ENCODE measurements at regions not wholly inside any gene's neighbourhood (a gene's known extent, or its start where the extent isn't known, plus 50 kb on each side); places are given as distances from the start of the nearest gene placed in this dataset.

DNA sequence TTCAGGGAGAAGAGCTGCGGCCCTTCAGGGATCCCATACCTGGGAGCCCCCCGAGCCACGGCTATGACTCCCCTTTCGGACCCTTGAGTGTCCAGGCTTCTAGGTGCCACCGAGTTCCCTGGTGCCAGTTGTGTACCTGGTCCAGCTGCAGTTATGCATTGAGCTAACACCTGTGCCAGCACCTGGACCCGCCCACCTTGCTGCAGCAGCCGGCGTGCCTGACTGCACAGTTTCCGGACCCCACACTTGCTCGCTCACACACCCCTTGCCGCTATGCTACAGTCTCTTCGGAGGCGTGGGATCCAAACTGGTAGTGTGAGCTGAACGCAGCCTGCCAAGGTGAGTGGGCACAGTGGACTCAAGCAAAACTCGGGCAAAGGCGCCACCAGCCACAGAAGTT, 284.5 kb upstream of the ROBO1 start:
- DNase-seq (ENCODE audit: low spot score): no peak

DNA sequence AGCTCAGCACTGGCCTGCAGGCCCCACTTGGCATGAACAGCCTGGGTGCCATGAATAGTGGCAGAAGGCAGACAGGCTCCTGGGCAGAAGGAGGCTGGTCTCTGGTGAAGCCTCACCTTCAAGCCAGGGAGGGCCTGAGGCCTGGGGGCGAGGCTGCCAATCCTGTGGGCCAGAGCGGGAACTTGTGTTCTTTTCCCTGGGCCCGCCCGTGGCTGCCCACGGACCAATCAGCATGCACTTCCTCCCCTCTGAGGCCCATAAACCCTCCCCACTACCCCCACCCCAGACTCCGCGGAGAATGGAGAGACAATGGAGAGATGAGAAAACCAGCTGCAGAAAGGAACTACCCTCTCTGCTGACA, 283.8 kb upstream of the ROBO1 start:
- no peak for DNase-seq (ENCODE audit: low spot score)

DNA sequence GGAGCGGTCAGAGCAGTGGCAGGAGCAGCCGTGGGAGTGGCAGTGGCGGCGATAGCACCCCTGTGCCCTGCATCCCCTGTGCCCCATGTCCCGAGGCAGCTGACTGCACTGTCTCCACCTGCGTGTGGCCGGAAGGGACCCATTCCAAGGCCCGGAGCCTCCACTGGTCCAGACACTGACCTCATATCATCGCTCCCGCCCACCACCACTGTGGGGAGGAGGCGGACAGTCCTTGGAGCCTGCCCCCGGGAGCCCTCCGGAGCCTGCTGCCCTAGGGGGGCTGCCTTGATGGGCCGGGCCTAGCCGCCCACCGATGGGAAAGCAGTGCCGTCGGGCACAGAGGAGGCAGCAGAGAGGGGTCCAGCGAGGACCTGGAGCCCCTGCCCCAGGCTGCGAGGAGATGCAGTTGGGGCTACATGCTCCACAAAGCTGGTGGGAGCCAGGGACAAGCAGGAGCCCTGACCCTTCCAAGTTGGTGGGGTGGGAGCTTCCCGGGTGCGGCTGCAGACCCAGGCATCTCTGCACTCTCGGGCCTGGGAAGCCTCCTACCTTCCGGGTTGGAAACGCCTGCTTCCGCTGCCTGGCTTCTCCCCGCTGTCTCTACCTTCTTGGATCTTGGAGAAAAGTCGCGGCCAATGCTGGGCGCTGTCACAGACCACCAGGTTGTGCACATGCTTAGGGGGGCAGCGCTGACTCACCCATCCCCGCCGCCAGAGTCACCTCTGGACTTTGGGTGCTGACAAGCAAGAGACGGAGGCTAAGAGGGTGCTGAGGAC, 283.2 kb upstream of the ROBO1 start:
- no peak for DNase-seq (ENCODE audit: low spot score)

DNA sequence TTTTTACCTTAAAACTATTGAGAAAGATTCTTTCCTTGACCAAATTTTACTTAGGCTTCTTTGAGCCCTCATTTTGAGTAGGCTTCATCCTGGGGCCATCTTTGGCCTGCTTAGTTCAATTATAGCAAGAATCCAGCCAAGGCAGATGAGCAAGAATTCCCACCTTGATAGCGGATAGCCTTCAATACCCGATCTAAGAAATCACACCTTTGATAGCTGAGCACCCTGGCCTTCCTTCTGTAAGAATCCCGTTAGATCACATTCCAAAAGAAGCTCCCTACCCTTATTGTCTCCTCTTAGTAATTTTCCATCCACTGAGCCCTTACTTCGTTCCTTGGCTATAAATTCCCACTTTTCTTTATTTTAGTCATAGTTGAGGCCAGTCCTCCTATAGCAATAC, 275.4 kb upstream of the ROBO1 start:
- DNase-seq (ENCODE audit: low spot score): no peak

DNA sequence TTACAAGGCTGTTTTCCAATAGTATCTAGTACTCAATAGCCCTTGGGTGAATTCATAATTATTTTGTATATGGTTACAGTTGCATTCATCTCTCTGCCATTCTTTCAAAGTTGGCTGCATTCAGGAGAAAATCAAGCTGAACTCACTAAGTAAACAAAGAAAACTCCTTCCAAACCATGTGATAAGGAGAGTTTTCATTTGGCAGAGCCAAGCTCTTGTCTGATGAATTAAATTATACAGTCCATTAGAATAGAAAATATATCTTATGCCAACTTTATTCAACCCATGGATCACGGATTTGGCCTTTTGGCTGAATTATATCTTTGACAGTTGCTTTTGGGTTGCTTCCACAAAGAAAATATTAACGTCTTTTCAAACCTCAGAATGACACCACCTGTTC, 272.3 kb upstream of the ROBO1 start:
- DNase-seq (ENCODE audit: low spot score): no peak

DNA sequence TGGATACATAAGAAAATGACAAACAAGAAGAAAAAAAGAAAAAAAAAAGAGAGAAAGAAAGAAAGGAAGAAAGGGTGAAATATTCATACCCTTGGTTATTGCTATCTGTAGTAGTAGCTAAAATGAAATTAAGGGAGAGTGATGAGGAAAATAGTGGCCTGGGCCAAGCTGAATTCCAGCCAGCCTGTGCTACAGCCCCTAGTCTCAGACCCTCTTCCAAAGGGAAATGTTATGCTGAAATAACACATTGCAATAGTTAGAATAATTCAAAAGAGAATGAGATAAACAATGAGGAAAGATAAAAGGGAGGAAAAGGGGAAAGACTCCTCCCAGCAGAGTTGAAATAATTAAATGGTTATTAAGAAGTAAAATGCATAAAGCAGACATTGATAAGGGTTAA, 268.4 kb upstream of the ROBO1 start:
- no peak for DNase-seq (ENCODE audit: low spot score)

DNA sequence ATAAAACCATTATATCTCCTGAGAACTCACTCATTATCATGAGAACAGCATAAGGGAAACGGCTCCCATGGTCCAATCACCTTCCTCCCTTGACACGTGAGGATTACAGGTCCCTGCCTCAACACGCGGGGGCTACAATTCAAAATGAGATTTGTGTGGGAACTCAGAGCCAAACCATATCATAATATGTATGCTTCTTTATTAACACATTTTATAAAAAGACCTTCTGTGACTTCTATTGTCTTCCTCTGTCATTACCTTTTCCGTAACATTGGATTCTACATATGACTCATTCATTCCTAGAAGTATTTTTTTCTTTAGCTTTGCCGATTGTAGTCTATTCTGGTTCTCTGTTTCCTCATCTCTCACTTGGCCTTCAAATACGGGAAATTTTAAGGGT, 267.2 kb upstream of the ROBO1 start:
- no peak for DNase-seq (ENCODE audit: low spot score)

DNA sequence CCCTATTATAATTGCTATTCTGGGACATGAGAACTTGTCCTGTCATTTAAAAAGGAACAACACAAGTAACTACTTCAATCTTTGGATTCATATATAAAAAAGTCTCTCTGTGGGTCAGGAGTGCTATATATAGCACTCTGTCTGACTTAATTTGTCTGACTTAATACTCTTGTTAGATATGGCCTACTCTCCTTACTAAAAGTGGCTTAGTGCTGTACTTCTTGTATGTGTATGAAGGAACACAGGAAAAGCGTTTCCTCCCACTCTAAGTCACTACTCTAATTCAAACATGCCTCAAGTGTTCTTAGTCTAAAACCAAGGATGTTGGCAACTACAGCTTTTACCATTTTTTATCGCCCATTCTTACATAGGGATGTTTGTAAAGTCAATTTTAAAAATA, 255.2 kb upstream of the ROBO1 start:
- no peak for DNase-seq (ENCODE audit: low spot score)

DNA sequence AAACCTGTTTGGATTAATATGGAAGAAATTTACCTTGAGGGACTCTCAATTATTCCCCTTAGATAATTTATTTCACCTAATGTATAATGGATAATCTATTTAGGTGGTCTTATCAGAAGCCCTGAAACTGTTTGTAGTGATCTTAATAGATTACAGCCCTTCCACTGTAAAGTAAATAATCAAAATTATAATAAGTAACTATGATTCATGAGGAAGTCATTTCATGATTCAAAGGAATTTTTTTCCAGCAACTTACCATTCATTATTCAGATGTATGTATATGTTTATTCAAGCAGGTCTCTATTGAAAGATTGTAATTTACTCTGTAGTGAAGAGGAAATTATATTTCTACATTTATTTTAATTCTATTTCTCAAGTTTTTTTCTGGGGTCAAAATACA, 250.6 kb upstream of the ROBO1 start:
- DNase-seq (ENCODE audit: low spot score): no peak

DNA sequence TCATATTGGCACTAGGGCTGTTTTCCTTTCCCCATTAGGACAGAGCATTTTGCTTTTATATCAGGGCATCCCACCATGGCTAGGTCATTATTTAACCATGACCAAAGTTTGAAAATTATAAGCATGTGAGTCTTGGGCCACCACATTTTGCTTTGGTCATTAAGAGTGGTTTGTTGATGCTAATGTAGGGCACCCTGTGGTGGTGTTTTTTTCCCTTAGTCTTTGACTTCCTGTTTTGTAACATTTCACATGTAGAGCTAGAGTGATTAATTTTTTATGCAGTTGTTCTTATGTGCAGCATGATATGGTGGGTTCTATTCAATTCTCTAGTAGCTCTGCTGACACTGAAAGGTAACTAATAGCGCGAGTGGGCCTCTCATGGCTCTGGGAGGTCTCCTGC, 249.6 kb upstream of the ROBO1 start:
- no peak for DNase-seq (ENCODE audit: low spot score)

DNA sequence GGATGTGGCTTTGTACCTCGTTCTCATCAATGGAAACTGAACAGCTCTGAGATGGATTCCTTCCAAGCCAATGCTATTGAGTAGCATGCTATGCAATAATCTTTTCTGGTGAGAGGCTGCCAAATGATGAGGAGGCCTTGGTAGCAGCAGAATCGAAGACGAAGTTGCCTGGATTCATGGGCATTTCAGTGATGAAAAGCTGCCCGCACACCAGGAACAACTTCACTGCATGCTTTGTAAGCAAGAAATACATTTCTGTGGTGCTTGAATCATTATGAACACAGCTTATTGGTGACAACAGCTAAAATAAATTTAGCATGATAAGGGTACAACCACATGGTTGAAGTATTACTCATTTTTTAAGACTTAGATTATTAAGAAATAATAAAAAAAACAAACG, 246.8 kb upstream of the ROBO1 start:
- DNase-seq (ENCODE audit: low spot score): no peak

DNA sequence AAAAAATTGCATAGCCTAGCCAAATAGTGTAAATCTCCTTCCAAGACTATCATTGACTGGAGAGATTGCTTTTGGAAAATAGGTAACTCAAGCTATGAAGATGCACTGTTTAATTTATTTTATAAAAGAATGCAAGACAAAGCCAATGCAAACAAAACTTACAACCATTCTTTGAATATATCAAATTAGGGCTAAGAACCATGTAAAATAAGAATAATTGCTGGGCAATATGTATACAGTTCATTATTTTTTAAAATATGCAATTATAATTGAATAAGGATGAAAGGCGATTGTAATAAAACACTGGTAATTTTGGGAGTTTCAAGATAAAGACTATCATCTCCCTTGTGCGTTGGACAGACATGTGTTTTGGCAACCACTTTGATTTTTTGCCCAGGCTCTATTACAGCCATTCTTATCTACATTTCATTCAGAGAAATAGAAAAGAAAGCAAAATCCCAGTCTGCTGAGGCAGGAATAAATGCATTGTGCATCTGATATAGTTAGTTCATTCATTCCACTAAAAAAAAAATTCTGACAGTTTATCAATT, 242.3 kb upstream of the ROBO1 start:
- DNase-seq (ENCODE audit: low spot score): no peak

DNA sequence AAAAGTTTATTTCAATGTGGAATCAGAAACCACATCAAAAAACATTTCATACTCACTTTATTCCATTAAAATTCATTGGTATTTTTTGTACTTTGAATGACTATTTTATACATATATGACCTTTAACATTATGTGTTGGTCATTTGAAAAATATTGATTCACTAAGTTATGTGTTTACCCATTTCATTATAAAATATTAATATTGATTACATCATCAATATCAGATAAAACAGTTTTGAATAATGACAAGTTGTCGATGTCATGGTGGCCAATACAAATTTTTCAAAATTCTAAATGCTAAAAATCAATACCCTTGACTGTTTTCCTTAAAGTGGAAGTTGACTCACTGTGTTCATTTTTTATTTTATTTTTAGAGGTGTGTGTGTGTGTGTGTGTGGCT, 239.7 kb upstream of the ROBO1 start:
- no peak for DNase-seq (ENCODE audit: low spot score)

DNA sequence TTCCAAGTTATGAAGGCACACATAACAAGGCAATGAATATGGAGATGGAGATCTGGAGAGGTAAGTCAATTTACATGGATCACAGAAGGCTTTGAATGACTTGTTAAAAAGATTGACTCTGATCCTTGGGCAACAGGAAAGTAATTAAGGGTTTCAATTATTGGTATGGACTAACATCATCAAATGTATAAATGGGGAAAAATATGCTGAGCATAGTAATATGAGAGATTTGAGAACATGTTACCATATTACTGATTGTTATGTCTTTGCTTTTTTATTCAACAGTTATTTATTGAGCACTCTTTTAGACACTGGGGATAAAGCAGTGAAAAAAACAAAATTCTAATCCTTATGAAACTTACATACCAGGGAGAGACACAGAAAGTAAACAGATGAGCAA, 238.5 kb upstream of the ROBO1 start:
- DNase-seq (ENCODE audit: low spot score): no peak

DNA sequence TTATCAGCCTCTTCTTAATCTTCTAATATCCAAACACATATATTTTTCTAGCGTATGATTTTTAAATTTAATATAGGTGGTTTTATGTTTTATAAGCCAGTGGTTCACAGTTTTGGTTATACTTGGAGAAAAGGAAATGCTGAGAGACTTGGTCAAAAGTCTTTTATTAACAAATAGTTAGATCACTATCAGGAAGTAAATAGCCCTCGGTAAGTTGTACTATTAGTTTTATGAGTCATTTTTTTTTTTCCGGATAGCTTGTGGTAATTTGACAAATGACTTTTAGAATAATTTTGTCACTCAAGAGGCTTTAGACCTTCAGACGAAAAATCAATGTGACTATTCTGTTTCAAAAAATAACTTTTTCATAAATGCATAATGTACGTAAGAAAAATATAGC, 232.2 kb upstream of the ROBO1 start:
- no peak for DNase-seq (ENCODE audit: low spot score)

DNA sequence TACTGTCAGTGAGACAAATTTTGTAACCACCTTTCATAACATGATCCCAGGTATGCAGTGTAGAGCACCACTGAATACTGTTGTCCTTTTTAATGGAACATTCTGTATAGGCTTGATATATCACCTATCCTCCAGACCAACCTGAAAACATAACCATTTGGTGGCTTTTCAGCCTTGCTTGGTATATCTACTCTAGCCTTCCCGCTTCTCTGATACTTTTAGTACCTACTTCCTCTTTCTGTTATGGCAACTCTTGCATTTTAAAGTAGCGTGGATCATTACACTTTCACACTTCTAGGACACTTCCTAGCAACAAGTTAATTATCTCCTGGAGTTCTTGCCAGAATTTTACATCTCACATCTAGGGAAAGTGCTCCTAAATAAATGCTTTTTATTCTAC, 226.6 kb upstream of the ROBO1 start:
- DNase-seq (ENCODE audit: low spot score): no peak

DNA sequence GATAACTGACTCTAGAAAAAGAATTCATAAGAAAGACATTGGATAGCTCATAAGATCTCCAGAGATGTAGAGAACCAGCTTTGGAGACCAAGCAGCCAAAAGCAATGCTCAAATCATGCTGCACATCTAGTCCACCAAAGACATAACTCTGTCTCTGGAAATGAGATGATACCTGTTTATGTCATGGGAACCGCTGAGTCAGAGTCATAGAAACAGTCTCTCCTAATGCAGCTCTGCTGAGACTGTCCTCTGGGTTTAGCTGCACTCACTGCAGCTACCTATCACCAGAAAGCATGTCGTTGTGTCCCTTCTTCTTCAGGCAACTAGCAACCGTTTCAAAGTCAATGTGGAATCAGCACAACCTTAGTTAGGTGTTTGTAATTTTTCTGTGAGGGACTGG, 218.5 kb upstream of the ROBO1 start:
- DNase-seq (ENCODE audit: low spot score): no peak

DNA sequence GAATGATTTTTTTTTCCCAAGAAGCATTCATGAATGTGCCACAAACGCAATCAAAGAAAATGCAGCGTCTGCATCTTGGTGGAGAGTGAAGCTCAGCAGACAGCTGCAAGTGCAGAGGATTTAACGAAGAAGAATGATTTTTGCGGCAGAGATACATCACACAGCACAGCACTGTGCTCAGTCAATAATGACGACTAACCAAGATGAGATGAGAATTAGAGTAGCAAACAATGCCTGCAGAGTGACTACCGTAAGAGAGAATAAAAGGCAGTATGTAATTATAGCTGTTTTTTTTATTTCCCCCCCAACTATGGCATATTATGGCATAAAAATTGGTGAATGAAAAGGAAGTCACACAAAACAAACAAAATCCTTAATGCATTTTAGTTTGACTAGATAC, 218.0 kb upstream of the ROBO1 start:
- no peak for DNase-seq (ENCODE audit: low spot score)

DNA sequence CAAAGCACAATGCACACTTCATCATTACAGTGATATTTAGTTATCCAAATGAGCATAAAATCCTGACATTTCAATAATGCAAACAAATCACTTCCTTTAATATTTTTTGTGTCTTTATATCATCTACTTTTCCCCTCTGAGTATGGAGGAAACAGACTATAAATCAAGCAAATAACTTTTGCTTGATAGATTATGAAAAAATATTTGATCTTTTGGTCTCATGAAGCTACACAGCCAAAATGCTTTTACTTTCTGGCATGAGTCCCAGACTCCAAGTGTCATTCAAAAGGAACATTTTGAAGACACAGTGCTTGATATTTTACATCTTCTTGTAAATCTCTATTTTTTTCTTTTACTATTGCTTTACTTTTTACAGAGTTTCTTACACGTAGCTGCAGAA, 215.3 kb upstream of the ROBO1 start:
- no peak for DNase-seq (ENCODE audit: low spot score)

DNA sequence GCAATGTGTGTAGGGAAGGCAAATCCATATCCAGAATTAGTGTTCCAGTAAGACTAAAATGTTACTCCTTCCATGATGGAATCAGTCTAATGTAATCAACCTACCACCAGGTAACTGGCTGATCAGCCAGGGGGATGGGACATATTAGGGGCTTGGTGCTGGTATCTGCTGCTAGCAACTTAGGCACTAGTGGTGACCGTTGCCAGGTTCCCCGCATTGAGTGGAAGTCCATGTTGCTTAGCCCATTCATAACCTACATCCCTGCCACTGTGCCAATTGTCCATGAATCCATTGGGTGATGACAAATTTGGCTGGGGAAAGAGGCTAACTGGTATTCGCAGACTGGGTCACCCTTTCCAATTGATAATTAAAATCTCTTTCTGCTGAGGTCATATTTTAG, 212.2 kb upstream of the ROBO1 start:
- DNase-seq (ENCODE audit: low spot score): no peak

DNA sequence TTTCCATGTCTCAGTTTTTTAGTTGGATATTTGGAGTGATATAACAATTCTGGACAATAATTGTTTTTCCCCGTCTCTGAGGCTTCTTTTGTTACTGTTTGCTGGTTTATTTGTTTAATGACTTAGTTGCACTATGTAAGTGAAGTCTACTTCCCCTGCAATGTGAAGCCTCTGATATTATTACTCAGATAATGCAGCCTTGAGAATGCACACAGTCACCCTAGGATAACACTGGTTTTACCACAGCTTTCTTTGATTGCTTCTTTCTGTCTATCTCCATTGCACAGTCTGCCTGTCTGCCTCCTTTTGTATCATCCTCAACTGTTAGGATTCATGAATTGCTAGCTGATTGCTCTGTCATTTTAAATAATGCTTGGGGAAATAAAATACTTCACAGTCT, 208.7 kb upstream of the ROBO1 start:
- no peak for DNase-seq (ENCODE audit: low spot score)

DNA sequence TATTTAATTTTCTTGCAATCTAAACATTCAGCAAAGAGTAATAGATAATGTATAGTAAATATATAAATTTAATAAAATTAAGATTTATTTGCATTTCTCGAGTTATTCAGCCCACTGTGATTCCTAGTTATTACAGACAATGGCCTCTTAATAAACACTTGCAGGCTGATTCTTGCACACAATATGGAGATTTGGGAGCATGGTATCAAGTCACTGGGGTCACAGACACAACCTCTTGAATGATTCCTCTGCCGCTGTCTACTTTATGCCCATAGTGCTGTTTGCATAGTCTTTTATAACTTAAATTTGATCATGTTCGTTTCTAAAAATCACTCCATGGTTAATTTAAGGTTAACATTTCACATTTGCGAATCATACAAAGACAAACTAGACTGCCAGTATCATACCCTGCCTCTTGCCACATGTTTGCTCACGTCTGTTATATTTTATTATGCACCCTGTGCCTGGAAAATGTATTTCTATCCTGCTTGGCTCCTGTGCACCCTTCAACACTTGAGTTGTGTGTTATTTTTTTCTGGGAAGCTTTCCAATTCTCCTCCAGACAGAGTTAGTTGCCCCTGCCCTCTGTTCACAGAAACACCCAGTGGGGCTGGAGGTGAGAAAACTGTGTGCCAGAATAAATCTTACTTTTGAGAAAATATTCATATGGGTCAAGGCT, 206.3 kb upstream of the ROBO1 start:
- DNase-seq (ENCODE audit: low spot score): no peak

DNA sequence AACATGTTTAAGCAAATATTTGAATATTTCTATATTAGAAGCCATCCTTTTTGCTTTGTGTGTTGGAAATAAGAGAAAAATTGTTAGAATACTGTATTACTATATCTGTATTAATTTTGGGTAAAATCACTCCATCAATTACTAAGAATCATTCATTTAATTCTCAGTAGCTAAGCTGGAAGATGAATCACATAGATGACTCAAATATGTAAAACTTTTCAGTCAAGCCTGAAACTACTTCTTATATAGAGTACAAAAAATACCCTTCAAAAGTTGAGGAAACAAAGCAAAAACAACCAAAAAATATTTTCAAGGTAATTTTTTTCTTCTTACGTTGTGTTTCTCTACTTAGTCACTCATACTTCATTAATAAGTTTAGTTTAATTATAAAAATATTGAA, 205.7 kb upstream of the ROBO1 start:
- DNase-seq (ENCODE audit: low spot score): no peak

DNA sequence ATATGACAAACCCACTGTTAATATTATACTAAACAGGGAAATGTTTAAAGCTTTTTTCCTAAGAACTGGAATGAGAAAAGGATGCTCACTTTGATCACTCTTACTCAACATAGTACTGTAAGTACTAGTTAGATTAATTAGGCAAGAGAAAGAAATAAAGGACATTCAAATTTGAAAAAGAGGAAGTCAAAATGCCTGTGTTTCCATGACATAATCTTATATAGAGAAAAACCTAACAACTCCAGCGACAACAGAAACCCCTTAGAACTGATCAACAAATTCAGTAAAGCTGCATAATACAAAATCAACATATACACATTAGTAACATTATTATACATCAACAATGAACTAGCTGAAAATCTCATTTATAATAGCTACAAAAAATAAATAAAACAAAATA, 200.6 kb upstream of the ROBO1 start:
- DNase-seq (ENCODE audit: low spot score): no peak

Measured in iPS-NIHi11 (cell line).